Endothelial cell of umbilical vein (primary cell): ENCODE measurements at regions not wholly inside any gene's neighbourhood (a gene's known extent, or its start where the extent isn't known, plus 50 kb on each side); places are given as distances from the start of the nearest gene placed in this dataset.

Source experiments
- BruUV-seq: library from RNA; stranded (reverse); fragments of 400-500 nt; replicated peaks from 2 replicates; lab custom pipeline; 2021; lab: Mats Ljungman, UMichigan
- CTCF ChIA-PET: fragments of 300-600, 350-600 bp; sonication (Branson Sonifier 250); formaldehyde crosslinking; loops from one replicate; lab custom pipeline; 2021; ENCODE audit warnings: antibody characterized with exemption, inconsistent platforms; lab: Charles Lee
- POLR2A ChIA-PET: fragments of 300-600, 350-600 bp; sonication (Branson Sonifier 250); formaldehyde crosslinking; loops from one replicate; lab custom pipeline; 2021; ENCODE audit warnings: antibody characterized with exemption, inconsistent platforms; lab: Charles Lee
- DNase-seq: peaks from one replicate; pipeline ENCODE4 v3.0.0-alpha.2; 2011; ENCODE audit warnings: low read depth, low spot score
- FAIRE-seq: peaks from 2 replicates; lab custom pipeline; 2011; peaks lifted over from hg19 to GRCh38; lab: Jason Lieb, UNC
- H2AFZ ChIP-seq: 2 replicates; pipeline ENCODE4 v1.6.0; 2012; ENCODE audit warnings: low read depth, low read length, control low read depth, inconsistent platforms
- H3K27ac ChIP-seq: 2 replicates; pipeline ENCODE4 v1.5.1; 2011; ENCODE audit warnings: low read depth, mild to moderate bottlenecking, control low read depth, low read length, moderate library complexity; ENCODE audit not compliant: insufficient read depth
- H3K27me3 ChIP-seq, 2 experiments: 2 replicates each; pipeline versions ENCODE4 v1.6.0 to v1.6.1; 2011; ENCODE audit warnings: low read length in 2 of 2, mixed read lengths in 1 of 2; ENCODE audit not compliant: control insufficient read depth in 2 of 2, insufficient read depth in 2 of 2
- H3K36me3 ChIP-seq, 2 experiments: 2 replicates in 1 of 2; 3 replicates in 1 of 2; pipeline ENCODE4 v1.5.1; 2011; ENCODE audit warnings: low read length in 2 of 2, mild to moderate bottlenecking in 1 of 2, moderate library complexity in 1 of 2; ENCODE audit not compliant: control insufficient read depth in 2 of 2, insufficient read depth in 2 of 2; ENCODE audit errors: extremely low read depth in 1 of 2
- H3K4me1 ChIP-seq: 3 replicates; pipeline ENCODE4 v1.5.1; 2011; ENCODE audit warnings: mild to moderate bottlenecking, low read length; ENCODE audit not compliant: control insufficient read depth, insufficient read depth; ENCODE audit errors: extremely low read depth
- H3K4me2 ChIP-seq: 2 replicates; pipeline ENCODE4 v1.6.1; 2011; ENCODE audit warnings: low read length, control low read depth, mixed read lengths; ENCODE audit not compliant: insufficient read depth
- H3K4me3 ChIP-seq, 3 experiments: fragments of 200-600 bp in 1 of 3; sonication (generic), shearing (Covaris generic) in 1 of 3; replicated peaks in 1 of 3; 2 replicates each; pipeline ENCODE4 v1.5.1; 2011 to 2016; ENCODE audit warnings: control low read depth in 3 of 3, low read length in 3 of 3, mild to moderate bottlenecking in 2 of 3, inconsistent platforms in 1 of 3, low read depth in 1 of 3, moderate library complexity in 1 of 3; ENCODE audit not compliant: insufficient read depth in 1 of 3
- H3K79me2 ChIP-seq: 2 replicates; pipeline ENCODE4 v1.6.0; 2012; ENCODE audit warnings: low read length, inconsistent platforms; ENCODE audit not compliant: control insufficient read depth, insufficient read depth
- H3K9ac ChIP-seq: replicated peaks from 2 replicates; pipeline ENCODE3; 2011; ENCODE audit warnings: low read length, control low read depth; ENCODE audit not compliant: insufficient read depth; ENCODE audit errors: extremely low read depth
- H3K9me1 ChIP-seq: replicated peaks from 3 replicates; pipeline ENCODE4 v1.6.0; 2011; ENCODE audit warnings: mild to moderate bottlenecking, low read length; ENCODE audit not compliant: control insufficient read depth, insufficient read depth; ENCODE audit errors: extremely low read depth
- H3K9me3 ChIP-seq: replicated peaks from 2 replicates; pipeline ENCODE4 v1.5.1; 2012; ENCODE audit warnings: low read length, inconsistent platforms; ENCODE audit not compliant: control insufficient read depth, insufficient read depth
- H4K20me1 ChIP-seq: replicated peaks from 2 replicates; pipeline ENCODE3; 2011; ENCODE audit warnings: mild to moderate bottlenecking, low read length; ENCODE audit not compliant: control insufficient read depth, insufficient read depth; ENCODE audit errors: extremely low read depth
- CTCF ChIP-seq, 2 donors: IDR thresholded peaks; 1 replicate in 1 of 2; 2 replicates in 1 of 2; pipeline ENCODE4 v1.5.1; 2011; ENCODE audit warnings: low read length in 2 of 2, mild to moderate bottlenecking in 2 of 2, moderate library complexity in 2 of 2, control low read depth in 1 of 2, inconsistent platforms in 1 of 2, low read depth in 1 of 2; ENCODE audit not compliant: insufficient read depth in 1 of 2; ENCODE audit errors: extremely low read depth in 1 of 2
- EZH2 ChIP-seq: IDR thresholded peaks from 2 replicates; pipeline ENCODE4 v1.6.1; 2012; ENCODE audit warnings: borderline replicate concordance, low read depth, mild to moderate bottlenecking, moderate library complexity, low read length, inconsistent platforms; ENCODE audit not compliant: severe bottlenecking
- FOS ChIP-seq: IDR thresholded peaks from 2 replicates; pipeline ENCODE4 v1.6.1; 2011; ENCODE audit warnings: mild to moderate bottlenecking, low read length, moderate library complexity, borderline replicate concordance; ENCODE audit not compliant: insufficient read depth
- GATA2 ChIP-seq: IDR thresholded peaks from 2 replicates; pipeline ENCODE4 v1.7.0; 2011; ENCODE audit warnings: low read depth, mild to moderate bottlenecking, moderate library complexity, mixed read lengths, low read length; ENCODE audit not compliant: insufficient read length, insufficient read depth
- JUN ChIP-seq: IDR thresholded peaks from 2 replicates; pipeline ENCODE4 v1.6.1; 2011; ENCODE audit warnings: borderline replicate concordance, low read depth; ENCODE audit not compliant: insufficient read length, insufficient read depth
- MAX ChIP-seq: IDR thresholded peaks from 2 replicates; pipeline ENCODE4 v1.6.1; 2011; ENCODE audit not compliant: insufficient read depth, insufficient read length
- MYC ChIP-seq: IDR thresholded peaks from one replicate; pipeline ENCODE4 v1.6.1; 2011; ENCODE audit warnings: mild to moderate bottlenecking, low read depth, low read length
- POLR2A ChIP-seq: IDR thresholded peaks from 2 replicates; pipeline ENCODE4 v1.6.1; 2012; ENCODE audit warnings: low read depth, mild to moderate bottlenecking, control low read depth, low read length
- POLR2AphosphoS5 ChIP-seq: IDR thresholded peaks from 2 replicates; pipeline ENCODE4 v1.6.1; 2012; ENCODE audit warnings: low read depth, mild to moderate bottlenecking, control low read depth, low read length, moderate library complexity; ENCODE audit not compliant: insufficient read depth
- dilution Hi-C: fragments of 300-500 bp; cut with MboI; formaldehyde crosslinking; loops from one replicate; pipeline ENCODE4 v1.15.0; 2019; ENCODE audit warnings: low sequenced_read_pairs; ENCODE audit not compliant: extremely low pct_ligation_motif_present
- intact Hi-C: fragments of 100-400 bp; cut with micrococcal nuclease; formaldehyde crosslinking; loops from one replicate; pipeline ENCODE4 v1.10.0; 2022

GRCh38 chr7:32393861-32394260 lies 96.3 kb downstream of the LSM5 start:
- Histone ChIP-seq H3K4me2 (no peak overlapping the region), H3K4me1 (no peaks in the 10 kb centered on the region), H3K9me3 (no peaks in the 10 kb centered on the region), H2AFZ (no peak overlapping the region), H3K4me3 (no peak overlapping the region), H3K9me1 (no peaks in the 10 kb centered on the region), H3K27ac (no peak overlapping the region), H3K9ac (no peak overlapping the region), H3K27me3 (no peaks in the 10 kb centered on the region), H4K20me1 (no peaks in the 10 kb centered on the region), H3K36me3 (no peaks in the 10 kb centered on the region), H3K79me2 (no peaks in the 10 kb centered on the region)
- TF ChIP-seq POLR2A, result no peak
- TF ChIP-seq MAX, result no peak
- TF ChIP-seq GATA2, result no peak
- TF ChIP-seq EZH2, result no peak
- no peak for TF ChIP-seq JUN
- no peak for TF ChIP-seq MYC
- CTCF ChIA-PET, result no interaction called here
- intact Hi-C loops, result no loop called here
- dilution Hi-C loops, result no loop called here
- FAIRE-seq (no peak), DNase-seq (no peak)
- POLR2A ChIA-PET, result no interaction called here
- BruUV-seq, result no TSS peak

GRCh38 chr7:32390210-32390609 lies 100.0 kb downstream of the LSM5 start:
- Histone ChIP-seq H3K9me1 (no peaks in the 10 kb centered on the region), H4K20me1 (no peaks in the 10 kb centered on the region), H3K27me3 (no peaks in the 10 kb centered on the region), H3K4me1 (no peaks in the 10 kb centered on the region), H2AFZ (no peak overlapping the region), H3K4me3 (no peak overlapping the region), H3K79me2 (no peaks in the 10 kb centered on the region), H3K27ac (no peak overlapping the region), H3K36me3 (no peaks in the 10 kb centered on the region), H3K9me3 (no peaks in the 10 kb centered on the region), H3K4me2 (no peak overlapping the region), H3K9ac (no peak overlapping the region)
- intact Hi-C loops (no loop called here), dilution Hi-C loops (no loop called here)
- POLR2A ChIA-PET, result no interaction called here
- no peak for TF ChIP-seq MAX
- TF ChIP-seq FOS, result no peak
- TF ChIP-seq EZH2, result no peak
- no peak for TF ChIP-seq CTCF (IDR thresholded peaks at IDR 0.05; ENCODE audit: extremely low read depth in 1 of 2, insufficient read depth in 1 of 2, low read depth in 1 of 2, low read length in 2 of 2)
- no peak for TF ChIP-seq GATA2
- no peak for TF ChIP-seq JUN
- TF ChIP-seq POLR2AphosphoS5, result no peak
- no peak for TF ChIP-seq POLR2A
- no peak for TF ChIP-seq MYC
- BruUV-seq, result no TSS peak
- CTCF ChIA-PET, result no interaction called here
- FAIRE-seq (no peak), DNase-seq (no peak)
